Panc1 (cell line): ENCODE measurements at regions not wholly inside any gene's neighbourhood (a gene's known extent, or its start where the extent isn't known, plus 50 kb on each side); places are given as distances from the start of the nearest gene placed in this dataset.

ENCODE experiments used
- ATAC-seq: fragments of 200-7000 bp; cut with Tn5 transposase; 2 replicates; pipeline ENCODE4 v1.9.1; 2020; ENCODE audit warnings: mild to moderate bottlenecking, moderate library complexity
- BruUV-seq: library from RNA; stranded (reverse); fragments of 400-500 nt; replicated peaks from 2 replicates; lab custom pipeline; 2021; lab: Mats Ljungman, UMichigan
- CTCF ChIA-PET: fragments of 300-600 bp; sonication (Branson Sonifier 250); formaldehyde crosslinking; loops from one replicate; lab custom pipeline; 2022; ENCODE audit warnings: antibody characterized with exemption; lab: Charles Lee
- POLR2A ChIA-PET: fragments of 300-600 bp; sonication (Branson Sonifier 250); formaldehyde crosslinking; loops from one replicate; lab custom pipeline; 2022; ENCODE audit warnings: antibody characterized with exemption; lab: Charles Lee
- DNase-seq: peaks from one replicate; pipeline ENCODE4 v3.0.0-alpha.2; 2010; ENCODE audit warnings: low read depth, low spot score
- H3K27ac ChIP-seq: 2 replicates; pipeline ENCODE4 v1.5.1; 2011; ENCODE audit warnings: mild to moderate bottlenecking, low read length, inconsistent platforms
- H3K27me3 ChIP-seq: fragments of 200-500 bp; sonication (Bioruptor generic); 2 replicates; pipeline ENCODE4 v1.6.0; 2014; ENCODE audit warnings: low read length, inconsistent platforms; ENCODE audit not compliant: control insufficient read depth, insufficient read depth
- H3K36me3 ChIP-seq: fragments of 200-500 bp; sonication (Bioruptor generic); 2 replicates; pipeline ENCODE4 v1.5.1; 2014; ENCODE audit warnings: inconsistent platforms, mild to moderate bottlenecking, low read length, moderate library complexity; ENCODE audit not compliant: control insufficient read depth, insufficient read depth
- H3K4me1 ChIP-seq: 2 replicates; pipeline ENCODE4 v1.5.1; 2011; ENCODE audit warnings: inconsistent platforms, mild to moderate bottlenecking, low read length, moderate library complexity; ENCODE audit not compliant: control insufficient read depth, insufficient read depth
- H3K4me3 ChIP-seq, 2 experiments: 2 replicates each; pipeline ENCODE4 v1.5.1; 2011 to 2012; ENCODE audit warnings: low read depth in 2 of 2, low read length in 2 of 2, mild to moderate bottlenecking in 2 of 2, inconsistent platforms in 1 of 2, moderate library complexity in 1 of 2
- H3K9me3 ChIP-seq: fragments of 200-500 bp; sonication (Bioruptor generic); 2 replicates; pipeline ENCODE4 v1.5.1; 2014; ENCODE audit warnings: low read depth, mild to moderate bottlenecking, inconsistent platforms, low read length, moderate library complexity; ENCODE audit not compliant: control insufficient read depth, insufficient read depth
- POLR2AphosphoS5 ChIP-seq: IDR thresholded peaks from 2 replicates; pipeline ENCODE4 v1.6.1; 2012; ENCODE audit warnings: mild to moderate bottlenecking, low read depth, low read length, moderate library complexity
- SIN3A ChIP-seq: IDR thresholded peaks from 2 replicates; pipeline ENCODE4 v1.6.1; 2012; ENCODE audit warnings: low read depth, mild to moderate bottlenecking, low read length, moderate library complexity, borderline replicate concordance; ENCODE audit not compliant: insufficient read depth
- TCF7L2 ChIP-seq: IDR thresholded peaks from 2 replicates; pipeline ENCODE4 v1.6.1; 2011; ENCODE audit warnings: mild to moderate bottlenecking, low read depth, low read length, inconsistent platforms
- in situ Hi-C: cut with HindIII; loops from 2 replicates; pipeline ENCODE4 v1.10.0; 2016; ENCODE audit warnings: low sequenced_read_pairs, low pct_unique_long_range_greater_than_20kb
- intact Hi-C: fragments of 100-400 bp; cut with micrococcal nuclease; formaldehyde crosslinking; loops from one replicate; pipeline ENCODE4 v1.10.0; 2022; ENCODE audit not compliant: unreplicated experiment
- TF ChIP-seq, protein P1 (sequence below): fragments of 450-650 bp; IDR thresholded peaks from 2 replicates; pipeline ENCODE4 v1.5.1; 2017; ENCODE audit warnings: mild to moderate bottlenecking
- TF ChIP-seq, protein P2 (sequence below), 2 experiments: IDR thresholded peaks; 2 replicates each; pipeline ENCODE4 v1.6.1; 2011 to 2012; ENCODE audit warnings: low read depth in 2 of 2, control low read depth in 1 of 2, low read length in 1 of 2, mild to moderate bottlenecking in 1 of 2, moderate library complexity in 1 of 2; ENCODE audit not compliant: insufficient read depth in 1 of 2

DNA sequence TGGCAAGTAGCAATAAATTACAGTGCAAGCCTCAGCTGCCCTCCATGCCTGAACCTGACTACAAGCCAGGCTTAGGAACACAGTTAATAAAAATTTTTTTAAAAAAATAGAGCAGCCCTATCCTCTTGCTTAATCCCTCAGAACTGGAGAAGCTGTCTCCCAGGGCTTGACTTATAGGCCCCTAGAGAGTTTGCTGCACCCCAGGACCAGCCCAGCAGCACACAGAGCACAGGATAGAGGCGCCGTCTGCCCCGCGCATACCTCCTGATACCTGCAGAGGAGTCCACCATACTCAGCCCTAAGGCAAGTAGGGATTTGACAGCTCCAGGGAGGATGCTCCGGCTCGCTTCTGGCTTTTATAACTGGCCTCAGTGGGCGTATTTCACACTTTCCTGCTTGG lies 548.6 kb upstream of the RAB6C start:
- POLR2A ChIA-PET = no interaction called here
- H3K4me1 ChIP-seq = no peaks in the 10 kb centered on the region
- in situ Hi-C loops (no loop called here), intact Hi-C loops (no loop called here)
- BruUV-seq = no TSS peak
- no peak overlapping the region for H3K27ac ChIP-seq
- H3K9me3 ChIP-seq = no peaks in the 10 kb centered on the region
- ATAC-seq = no peak
- CTCF ChIA-PET = no interaction called here
- DNase-seq = no peak
- peaks cover 4% of the 10 kb centered on the region; the same call in 1 of the 2 replicates for H3K27me3 ChIP-seq
- H3K36me3 ChIP-seq = no peaks in the 10 kb centered on the region
- H3K4me3 ChIP-seq = no peak overlapping the region
- TF ChIP-seq, protein P1, sequence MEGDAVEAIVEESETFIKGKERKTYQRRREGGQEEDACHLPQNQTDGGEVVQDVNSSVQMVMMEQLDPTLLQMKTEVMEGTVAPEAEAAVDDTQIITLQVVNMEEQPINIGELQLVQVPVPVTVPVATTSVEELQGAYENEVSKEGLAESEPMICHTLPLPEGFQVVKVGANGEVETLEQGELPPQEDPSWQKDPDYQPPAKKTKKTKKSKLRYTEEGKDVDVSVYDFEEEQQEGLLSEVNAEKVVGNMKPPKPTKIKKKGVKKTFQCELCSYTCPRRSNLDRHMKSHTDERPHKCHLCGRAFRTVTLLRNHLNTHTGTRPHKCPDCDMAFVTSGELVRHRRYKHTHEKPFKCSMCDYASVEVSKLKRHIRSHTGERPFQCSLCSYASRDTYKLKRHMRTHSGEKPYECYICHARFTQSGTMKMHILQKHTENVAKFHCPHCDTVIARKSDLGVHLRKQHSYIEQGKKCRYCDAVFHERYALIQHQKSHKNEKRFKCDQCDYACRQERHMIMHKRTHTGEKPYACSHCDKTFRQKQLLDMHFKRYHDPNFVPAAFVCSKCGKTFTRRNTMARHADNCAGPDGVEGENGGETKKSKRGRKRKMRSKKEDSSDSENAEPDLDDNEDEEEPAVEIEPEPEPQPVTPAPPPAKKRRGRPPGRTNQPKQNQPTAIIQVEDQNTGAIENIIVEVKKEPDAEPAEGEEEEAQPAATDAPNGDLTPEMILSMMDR = no peak
- TF ChIP-seq TCF7L2 (no peak), POLR2AphosphoS5 (no peak), SIN3A (no peak)
- TF ChIP-seq, protein P2, sequence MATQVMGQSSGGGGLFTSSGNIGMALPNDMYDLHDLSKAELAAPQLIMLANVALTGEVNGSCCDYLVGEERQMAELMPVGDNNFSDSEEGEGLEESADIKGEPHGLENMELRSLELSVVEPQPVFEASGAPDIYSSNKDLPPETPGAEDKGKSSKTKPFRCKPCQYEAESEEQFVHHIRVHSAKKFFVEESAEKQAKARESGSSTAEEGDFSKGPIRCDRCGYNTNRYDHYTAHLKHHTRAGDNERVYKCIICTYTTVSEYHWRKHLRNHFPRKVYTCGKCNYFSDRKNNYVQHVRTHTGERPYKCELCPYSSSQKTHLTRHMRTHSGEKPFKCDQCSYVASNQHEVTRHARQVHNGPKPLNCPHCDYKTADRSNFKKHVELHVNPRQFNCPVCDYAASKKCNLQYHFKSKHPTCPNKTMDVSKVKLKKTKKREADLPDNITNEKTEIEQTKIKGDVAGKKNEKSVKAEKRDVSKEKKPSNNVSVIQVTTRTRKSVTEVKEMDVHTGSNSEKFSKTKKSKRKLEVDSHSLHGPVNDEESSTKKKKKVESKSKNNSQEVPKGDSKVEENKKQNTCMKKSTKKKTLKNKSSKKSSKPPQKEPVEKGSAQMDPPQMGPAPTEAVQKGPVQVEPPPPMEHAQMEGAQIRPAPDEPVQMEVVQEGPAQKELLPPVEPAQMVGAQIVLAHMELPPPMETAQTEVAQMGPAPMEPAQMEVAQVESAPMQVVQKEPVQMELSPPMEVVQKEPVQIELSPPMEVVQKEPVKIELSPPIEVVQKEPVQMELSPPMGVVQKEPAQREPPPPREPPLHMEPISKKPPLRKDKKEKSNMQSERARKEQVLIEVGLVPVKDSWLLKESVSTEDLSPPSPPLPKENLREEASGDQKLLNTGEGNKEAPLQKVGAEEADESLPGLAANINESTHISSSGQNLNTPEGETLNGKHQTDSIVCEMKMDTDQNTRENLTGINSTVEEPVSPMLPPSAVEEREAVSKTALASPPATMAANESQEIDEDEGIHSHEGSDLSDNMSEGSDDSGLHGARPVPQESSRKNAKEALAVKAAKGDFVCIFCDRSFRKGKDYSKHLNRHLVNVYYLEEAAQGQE (IDR thresholded peaks at IDR 0.05; ENCODE audit: insufficient read depth in 1 of 2, low read depth in 2 of 2, low read length in 1 of 2) = no peak

DNA sequence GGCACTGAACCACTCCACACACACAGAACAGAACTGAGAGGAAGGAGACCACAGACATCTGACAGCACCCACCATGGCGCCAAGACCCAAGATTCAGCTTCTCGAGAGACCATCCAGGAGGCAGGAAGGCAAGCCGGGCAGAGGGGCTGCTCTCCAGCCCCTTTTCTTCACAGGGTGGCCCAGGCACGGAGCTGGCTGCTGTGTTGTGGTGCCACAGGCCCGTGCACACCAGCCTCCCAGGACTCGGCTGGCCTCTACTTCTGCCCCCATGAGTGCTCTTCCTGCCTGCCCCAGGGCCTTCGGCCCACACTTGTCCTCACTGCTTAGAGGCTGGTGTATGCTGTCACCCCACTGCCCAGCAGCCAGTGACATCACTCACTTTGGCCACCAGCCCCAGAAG lies 547.6 kb upstream of the RAB6C start:
- in situ Hi-C loops (no loop called here), intact Hi-C loops (no loop called here)
- Histone ChIP-seq H3K27me3 (peaks cover 4% of the 10 kb centered on the region; the same call in 1 of the 2 replicates), H3K27ac (no peak overlapping the region), H3K9me3 (no peaks in the 10 kb centered on the region), H3K36me3 (no peaks in the 10 kb centered on the region), H3K4me3 (no peak overlapping the region), H3K4me1 (no peaks in the 10 kb centered on the region)
- TF ChIP-seq POLR2AphosphoS5 = no peak
- TF ChIP-seq TCF7L2 = no peak
- TF ChIP-seq, protein P2 (IDR thresholded peaks at IDR 0.05; ENCODE audit: insufficient read depth in 1 of 2, low read depth in 2 of 2, low read length in 1 of 2) = no peak
- TF ChIP-seq SIN3A = no peak
- TF ChIP-seq, protein P1 = no peak
- ChIA-PET POLR2A (no interaction called here), CTCF (no interaction called here)
- ATAC-seq (no peak), DNase-seq (no peak)
- BruUV-seq = no TSS peak
